ENCODE measurements at regions not wholly inside any gene's neighbourhood (a gene's known extent, or its start where the extent isn't known, plus 50 kb on each side); places are given as distances from the start of the nearest gene placed in this dataset.

GRCh38 chr2:118207889-118208288 is 119.6 kb downstream of the INSIG2 start:
- Histone ChIP-seq H3K79me2 (replicated peaks; ENCODE audit: insufficient read depth, low read length) (no peaks in the 10 kb centered on the region), H3K9ac (ENCODE audit: low read length) (no peak overlapping the region), H2AFZ (ENCODE audit: low read depth, low read length) (no peak overlapping the region), H3K9me2 (ENCODE audit: insufficient read depth, low read length) (no peaks in the 10 kb centered on the region), H3K36me3 (ENCODE audit: insufficient read depth, low read length) (no peaks in the 10 kb centered on the region), H3K4me2 (ENCODE audit: low read length) (no peak overlapping the region), H3F3A (ENCODE audit: insufficient read depth, low read length, poor library complexity, severe bottlenecking) (no peaks in the 10 kb centered on the region), H3K4me3 (ENCODE audit: low read length) (no peak overlapping the region), H3K9me3 (ENCODE audit: low read length) (no peaks in the 10 kb centered on the region), H4K20me1 (ENCODE audit: insufficient read depth) (no peaks in the 10 kb centered on the region), H3K27me3 (ENCODE audit: insufficient read depth, low read depth, low read length) (no peaks in the 10 kb centered on the region), H3K27ac (ENCODE audit: low read length) (no peak overlapping the region)
- TF ChIP-seq MXI1 (conservative IDR thresholded peaks at IDR 0.05; ENCODE audit: poor library complexity, severe bottlenecking): no peak
- TF ChIP-seq POLR2AphosphoS5 (IDR thresholded peaks at IDR 0.05): no peak
- no peak for TF ChIP-seq SMC3 (conservative IDR thresholded peaks at IDR 0.05; ENCODE audit: poor library complexity)
- TF ChIP-seq TAF1 (IDR thresholded peaks at IDR 0.05; ENCODE audit: low read depth): no peak
- TF ChIP-seq EZH2 (IDR thresholded peaks at IDR 0.05; ENCODE audit: borderline replicate concordance, insufficient read depth, low read length, poor library complexity, severe bottlenecking): no peak
- TF ChIP-seq, protein P1, sequence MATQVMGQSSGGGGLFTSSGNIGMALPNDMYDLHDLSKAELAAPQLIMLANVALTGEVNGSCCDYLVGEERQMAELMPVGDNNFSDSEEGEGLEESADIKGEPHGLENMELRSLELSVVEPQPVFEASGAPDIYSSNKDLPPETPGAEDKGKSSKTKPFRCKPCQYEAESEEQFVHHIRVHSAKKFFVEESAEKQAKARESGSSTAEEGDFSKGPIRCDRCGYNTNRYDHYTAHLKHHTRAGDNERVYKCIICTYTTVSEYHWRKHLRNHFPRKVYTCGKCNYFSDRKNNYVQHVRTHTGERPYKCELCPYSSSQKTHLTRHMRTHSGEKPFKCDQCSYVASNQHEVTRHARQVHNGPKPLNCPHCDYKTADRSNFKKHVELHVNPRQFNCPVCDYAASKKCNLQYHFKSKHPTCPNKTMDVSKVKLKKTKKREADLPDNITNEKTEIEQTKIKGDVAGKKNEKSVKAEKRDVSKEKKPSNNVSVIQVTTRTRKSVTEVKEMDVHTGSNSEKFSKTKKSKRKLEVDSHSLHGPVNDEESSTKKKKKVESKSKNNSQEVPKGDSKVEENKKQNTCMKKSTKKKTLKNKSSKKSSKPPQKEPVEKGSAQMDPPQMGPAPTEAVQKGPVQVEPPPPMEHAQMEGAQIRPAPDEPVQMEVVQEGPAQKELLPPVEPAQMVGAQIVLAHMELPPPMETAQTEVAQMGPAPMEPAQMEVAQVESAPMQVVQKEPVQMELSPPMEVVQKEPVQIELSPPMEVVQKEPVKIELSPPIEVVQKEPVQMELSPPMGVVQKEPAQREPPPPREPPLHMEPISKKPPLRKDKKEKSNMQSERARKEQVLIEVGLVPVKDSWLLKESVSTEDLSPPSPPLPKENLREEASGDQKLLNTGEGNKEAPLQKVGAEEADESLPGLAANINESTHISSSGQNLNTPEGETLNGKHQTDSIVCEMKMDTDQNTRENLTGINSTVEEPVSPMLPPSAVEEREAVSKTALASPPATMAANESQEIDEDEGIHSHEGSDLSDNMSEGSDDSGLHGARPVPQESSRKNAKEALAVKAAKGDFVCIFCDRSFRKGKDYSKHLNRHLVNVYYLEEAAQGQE (IDR thresholded peaks at IDR 0.05; ENCODE audit: borderline replicate concordance): no peak
- TF ChIP-seq CTCF (IDR thresholded peaks at IDR 0.05; ENCODE audit: poor library complexity, severe bottlenecking): no peak
- no peak for TF ChIP-seq EP300 (conservative IDR thresholded peaks at IDR 0.05; ENCODE audit: poor library complexity, severe bottlenecking)
- TF ChIP-seq RAD21 (conservative IDR thresholded peaks at IDR 0.05): no peak

GRCh38 chr2:118202707-118203303 is 114.5 kb downstream of the INSIG2 start:
- H3K27ac ChIP-seq (ENCODE audit: low read length): no peak overlapping the region
- H3K4me3 ChIP-seq (ENCODE audit: low read length): no peak overlapping the region
- no peaks in the 10 kb centered on the region for H4K20me1 ChIP-seq (ENCODE audit: insufficient read depth)
- H3K36me3 ChIP-seq (ENCODE audit: insufficient read depth, low read length): no peaks in the 10 kb centered on the region
- H3K79me2 ChIP-seq (replicated peaks; ENCODE audit: insufficient read depth, low read length): no peaks in the 10 kb centered on the region
- no peaks in the 10 kb centered on the region for H3K9me3 ChIP-seq (ENCODE audit: low read length)
- H3K4me2 ChIP-seq (ENCODE audit: low read length): no peak overlapping the region
- no peaks in the 10 kb centered on the region for H3K9me2 ChIP-seq (ENCODE audit: insufficient read depth, low read length)
- H3F3A ChIP-seq (ENCODE audit: insufficient read depth, low read length, poor library complexity, severe bottlenecking): no peaks in the 10 kb centered on the region
- H3K27me3 ChIP-seq (ENCODE audit: insufficient read depth, low read depth, low read length): no peaks in the 10 kb centered on the region
- H2AFZ ChIP-seq (ENCODE audit: low read depth, low read length): no peak overlapping the region
- H3K9ac ChIP-seq (ENCODE audit: low read length): no peak overlapping the region
- peak; percentile 63 for TF ChIP-seq SMC3 (conservative IDR thresholded peaks at IDR 0.05; ENCODE audit: poor library complexity)
- no peak for TF ChIP-seq TAF1 (IDR thresholded peaks at IDR 0.05; ENCODE audit: low read depth)
- peak; percentile 63 for TF ChIP-seq CTCF (IDR thresholded peaks at IDR 0.05; ENCODE audit: poor library complexity, severe bottlenecking)
- no peak for TF ChIP-seq POLR2AphosphoS5 (IDR thresholded peaks at IDR 0.05)
- no peak for TF ChIP-seq EZH2 (IDR thresholded peaks at IDR 0.05; ENCODE audit: borderline replicate concordance, insufficient read depth, low read length, poor library complexity, severe bottlenecking)
- TF ChIP-seq EP300 (conservative IDR thresholded peaks at IDR 0.05; ENCODE audit: poor library complexity, severe bottlenecking): no peak
- TF ChIP-seq, protein P1 (IDR thresholded peaks at IDR 0.05; ENCODE audit: borderline replicate concordance): no peak
- TF ChIP-seq RAD21 (conservative IDR thresholded peaks at IDR 0.05): peak; percentile 42
- no peak for TF ChIP-seq MXI1 (conservative IDR thresholded peaks at IDR 0.05; ENCODE audit: poor library complexity, severe bottlenecking)
